Upper lobe of right lung (tissue), 1 donor: ENCODE measurements at regions not wholly inside any gene's neighbourhood (a gene's known extent, or its start where the extent isn't known, plus 50 kb on each side); places are given as distances from the start of the nearest gene placed in this dataset.

Source experiments
- ATAC-seq: fragments of 200-7000 bp; cut with Tn5 transposase; one replicate; pipeline ENCODE4 v1.9.1; 2020; ENCODE audit warnings: mild to moderate bottlenecking, moderate library complexity
- DNase-seq: peaks from one replicate; pipeline ENCODE4 v3.0.0-alpha.2; 2020
- H3K27ac ChIP-seq: fragments of 200-600 bp; one replicate; pipeline ENCODE4 v1.8.0; 2022
- H3K27me3 ChIP-seq: fragments of 200-600 bp; one replicate; pipeline ENCODE4 v1.8.0; 2022; ENCODE audit warnings: mild to moderate bottlenecking
- H3K36me3 ChIP-seq: fragments of 200-600 bp; one replicate; pipeline ENCODE4 v1.8.0; 2022
- H3K4me1 ChIP-seq: fragments of 200-600 bp; one replicate; pipeline ENCODE4 v1.8.0; 2022
- H3K4me3 ChIP-seq: fragments of 200-600 bp; one replicate; pipeline ENCODE4 v1.8.0; 2022; ENCODE audit warnings: mild to moderate bottlenecking
- H3K9me3 ChIP-seq: fragments of 200-600 bp; one replicate; pipeline ENCODE4 v1.8.0; 2022
- CTCF ChIP-seq: fragments of 200-600 bp; IDR thresholded peaks from one replicate; pipeline ENCODE4 v1.8.0; 2022; ENCODE audit warnings: antibody characterized with exemption
- intact Hi-C: fragments of 100-400 bp; cut with DNase I; formaldehyde crosslinking; loops from one replicate; pipeline ENCODE4 v1.11.0; 2022
- donor health status: DM: no; HTN: yes; CAD: no; lungs with severe emphysema.

DNA sequence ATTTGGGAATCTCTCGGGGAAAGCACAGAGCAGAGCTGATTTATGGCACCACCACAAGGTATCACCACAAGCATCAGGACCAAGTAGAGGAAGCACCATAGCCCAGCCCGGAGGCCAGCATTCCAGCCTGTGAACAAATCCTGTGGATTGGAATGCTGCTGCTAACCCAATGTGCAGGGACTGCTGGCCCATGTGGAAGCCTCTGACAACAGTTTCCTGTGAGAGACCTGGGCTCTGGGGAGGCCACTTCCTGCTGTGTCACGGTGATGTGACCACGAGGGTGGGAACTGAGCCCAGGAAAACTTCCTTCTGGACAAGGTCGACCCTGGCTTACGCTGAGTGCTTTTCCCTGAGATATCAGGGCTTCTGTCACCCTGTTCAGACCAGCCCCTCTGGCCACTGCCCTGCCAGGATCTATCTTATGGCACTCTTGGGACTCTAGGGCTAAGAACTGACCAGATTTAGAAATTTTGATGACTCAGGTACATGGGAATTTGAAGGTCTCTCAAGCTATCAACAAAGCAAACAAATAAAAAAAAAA is 88.3 kb upstream of the NGF start:
- no peaks in the 10 kb centered on the region for H3K9me3 ChIP-seq
- TF ChIP-seq CTCF = no peak
- no peaks in the 10 kb centered on the region for H3K36me3 ChIP-seq
- H3K4me1 ChIP-seq = no peaks in the 10 kb centered on the region
- ATAC-seq (peak; percentile 48), DNase-seq (no peak)
- H3K27me3 ChIP-seq = no peaks in the 10 kb centered on the region
- no peak overlapping the region for H3K27ac ChIP-seq
- intact Hi-C loops = no loop called here
- no peak overlapping the region for H3K4me3 ChIP-seq

- no peaks in the 10 kb centered on the region for H3K27me3 ChIP-seq
- no peaks in the 10 kb centered on the region for H3K9me3 ChIP-seq
- DNase-seq = no peak
- no peak overlapping the region for H3K4me3 ChIP-seq
- no peak for TF ChIP-seq CTCF
- no peak overlapping the region for H3K27ac ChIP-seq
- intact Hi-C loops = no loop called here
- no peaks in the 10 kb centered on the region for H3K36me3 ChIP-seq
- no peak for ATAC-seq
- no peaks in the 10 kb centered on the region for H3K4me1 ChIP-seq
Measured at GRCh38 chr1:115425442-115425841, 87.4 kb upstream of the NGF start.

DNA sequence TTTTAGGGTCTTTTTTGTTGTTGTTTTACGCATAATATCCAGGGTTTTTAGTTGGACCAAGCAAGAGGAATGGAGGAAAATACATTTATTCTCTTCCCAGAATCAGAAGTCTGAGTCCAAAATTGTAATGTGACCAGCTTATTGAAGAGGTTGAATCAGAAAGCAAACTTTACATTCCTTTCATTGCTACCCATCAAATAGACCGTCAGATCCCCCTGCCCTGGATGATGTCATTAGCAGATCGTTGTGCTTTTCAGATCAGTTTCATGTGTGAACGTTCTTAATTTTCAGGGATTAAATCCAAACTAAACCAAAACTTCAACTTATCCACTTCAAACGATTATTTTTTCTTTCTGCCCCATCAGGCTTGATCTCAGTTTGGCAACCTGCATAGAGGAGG is 85.7 kb upstream of the NGF start:
- ATAC-seq = no peak
- intact Hi-C loops = no loop called here
- Histone ChIP-seq H3K27ac (no peak overlapping the region), H3K9me3 (no peaks in the 10 kb centered on the region), H3K4me1 (no peaks in the 10 kb centered on the region), H3K27me3 (no peaks in the 10 kb centered on the region), H3K4me3 (no peak overlapping the region), H3K36me3 (no peaks in the 10 kb centered on the region)
- DNase-seq = no peak
- no peak for TF ChIP-seq CTCF

DNA sequence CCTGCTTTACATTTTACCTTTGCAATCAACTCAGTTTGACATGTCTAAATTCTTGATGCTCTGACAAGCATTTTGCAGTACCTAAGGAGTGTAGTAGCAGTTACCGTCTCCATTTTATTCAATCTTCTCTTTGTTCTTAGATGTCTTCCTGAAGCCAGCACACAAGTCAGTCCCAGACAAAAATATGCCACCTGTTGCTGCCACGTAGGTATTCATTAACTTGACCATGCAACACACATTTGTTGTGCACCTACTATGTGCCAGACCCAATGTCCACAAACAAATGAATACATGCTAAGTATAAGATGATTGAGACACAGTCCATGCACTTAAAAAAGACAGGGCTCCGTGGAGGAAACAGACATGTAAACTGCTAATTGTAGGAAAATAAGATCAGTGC is 81.5 kb upstream of the NGF start:
- H3K9me3 ChIP-seq = peaks cover 5% of the 10 kb centered on the region
- no peak for TF ChIP-seq CTCF
- DNase-seq (no peak), ATAC-seq (no peak)
- intact Hi-C loops = no loop called here
- no peaks in the 10 kb centered on the region for H3K4me1 ChIP-seq
- no peaks in the 10 kb centered on the region for H3K27me3 ChIP-seq
- H3K36me3 ChIP-seq = no peaks in the 10 kb centered on the region
- H3K27ac ChIP-seq = no peak overlapping the region
- no peak overlapping the region for H3K4me3 ChIP-seq

DNA sequence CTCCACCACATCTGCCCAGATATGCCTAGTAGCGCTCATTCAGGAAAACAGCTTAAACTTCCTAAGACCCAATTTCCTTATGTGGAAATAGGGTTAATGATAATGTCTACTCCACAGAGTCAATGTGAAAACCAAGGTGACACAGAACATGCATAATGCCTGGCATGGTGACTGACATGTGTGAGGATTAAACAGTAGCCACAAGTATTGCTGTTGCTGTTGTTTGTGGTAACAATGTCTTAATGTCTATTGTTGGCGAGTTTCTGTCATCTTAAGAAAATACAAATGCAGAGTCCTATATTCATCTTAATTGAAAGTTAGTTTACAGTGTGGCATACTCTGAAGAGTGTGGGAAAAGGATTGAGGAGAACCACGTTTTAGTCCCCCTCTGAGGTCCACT is 75.6 kb upstream of the NGF start:
- H3K36me3 ChIP-seq = no peaks in the 10 kb centered on the region
- no peak for ATAC-seq

More for the DNA sequence above, 75.6 kb upstream of the NGF start:
- Histone ChIP-seq H3K9me3 (peaks cover 5% of the 10 kb centered on the region), H3K4me3 (no peak overlapping the region), H3K4me1 (no peaks in the 10 kb centered on the region), H3K27me3 (no peaks in the 10 kb centered on the region), H3K27ac (no peak overlapping the region)
- no peak for DNase-seq
- no peak for TF ChIP-seq CTCF
- intact Hi-C loops = no loop called here
